ENCODE measurements at regions not wholly inside any gene's neighbourhood (a gene's known extent, or its start where the extent isn't known, plus 50 kb on each side); places are given as distances from the start of the nearest gene placed in this dataset.

- H3K36me3 Mint-ChIP-seq (ENCODE audit: low read depth) = no peaks in the 10 kb centered on the region
- no peak overlapping the region for H3K27ac Mint-ChIP-seq
- H3K9me3 Mint-ChIP-seq = no peaks in the 10 kb centered on the region
- H3K4me3 Mint-ChIP-seq = no peak overlapping the region
- H3K27me3 Mint-ChIP-seq = no peaks in the 10 kb centered on the region
- no peaks in the 10 kb centered on the region for H3K4me1 Mint-ChIP-seq (ENCODE audit: low read depth)
- intact Hi-C loops (cut with micrococcal nuclease) = no loop called here
Observed at GRCh38 chr17:70608193-70608592, 438.9 kb downstream of the KCNJ2 start.

GRCh38 chr17:70608957-70609356 lies 439.6 kb downstream of the KCNJ2 start:
- intact Hi-C loops (cut with micrococcal nuclease) = no loop called here
- no peaks in the 10 kb centered on the region for H3K9me3 Mint-ChIP-seq
- H3K4me3 Mint-ChIP-seq = no peak overlapping the region
- no peaks in the 10 kb centered on the region for H3K36me3 Mint-ChIP-seq (ENCODE audit: low read depth)
- H3K27me3 Mint-ChIP-seq = no peaks in the 10 kb centered on the region
- no peaks in the 10 kb centered on the region for H3K4me1 Mint-ChIP-seq (ENCODE audit: low read depth)
- no peak overlapping the region for H3K27ac Mint-ChIP-seq

GRCh38 chr17:70609566-70609965 lies 440.2 kb downstream of the KCNJ2 start:
- no peaks in the 10 kb centered on the region for H3K9me3 Mint-ChIP-seq
- no peaks in the 10 kb centered on the region for H3K27me3 Mint-ChIP-seq
- no peak overlapping the region for H3K27ac Mint-ChIP-seq
- H3K36me3 Mint-ChIP-seq (ENCODE audit: low read depth) = no peaks in the 10 kb centered on the region
- H3K4me1 Mint-ChIP-seq (ENCODE audit: low read depth) = no peaks in the 10 kb centered on the region
- intact Hi-C loops (cut with micrococcal nuclease) = no loop called here
- H3K4me3 Mint-ChIP-seq = no peak overlapping the region

- intact Hi-C loops (cut with micrococcal nuclease) = no loop called here
- no peaks in the 10 kb centered on the region for H3K4me1 Mint-ChIP-seq (ENCODE audit: low read depth)
Observed at GRCh38 chr17:70610161-70610560, 440.8 kb downstream of the KCNJ2 start.

DNA sequence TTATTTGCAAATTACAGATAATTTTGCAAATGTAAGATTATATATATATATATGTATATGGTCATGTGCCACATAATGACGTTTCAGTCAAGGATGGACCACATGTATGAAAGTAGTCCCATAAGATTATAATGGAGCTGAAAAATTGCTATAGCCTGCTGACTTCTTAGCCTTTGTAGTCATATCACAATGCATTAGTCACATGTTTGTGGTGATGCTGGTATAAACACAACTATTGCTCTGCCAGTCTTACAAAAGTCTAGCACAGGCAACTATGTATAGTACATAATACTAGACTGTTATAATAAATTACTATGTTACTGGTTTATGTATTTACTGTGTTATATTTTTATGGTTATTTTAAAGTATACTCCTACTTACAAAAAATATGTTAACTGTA lies 444.3 kb downstream of the KCNJ2 start:
- intact Hi-C loops (cut with micrococcal nuclease) = no loop called here
- Mint-ChIP-seq H3K27ac (no peak overlapping the region), H3K27me3 (peaks cover 3% of the 10 kb centered on the region), H3K36me3 (ENCODE audit: low read depth) (no peaks in the 10 kb centered on the region), H3K4me1 (ENCODE audit: low read depth) (no peaks in the 10 kb centered on the region), H3K9me3 (no peaks in the 10 kb centered on the region), H3K4me3 (no peak overlapping the region)

More at GRCh38 chr17:70610161-70610560, 440.8 kb downstream of the KCNJ2 start:
- Mint-ChIP-seq H3K36me3 (ENCODE audit: low read depth) (no peaks in the 10 kb centered on the region), H3K27ac (no peak overlapping the region), H3K27me3 (no peaks in the 10 kb centered on the region), H3K4me3 (no peak overlapping the region), H3K9me3 (no peaks in the 10 kb centered on the region)

DNA sequence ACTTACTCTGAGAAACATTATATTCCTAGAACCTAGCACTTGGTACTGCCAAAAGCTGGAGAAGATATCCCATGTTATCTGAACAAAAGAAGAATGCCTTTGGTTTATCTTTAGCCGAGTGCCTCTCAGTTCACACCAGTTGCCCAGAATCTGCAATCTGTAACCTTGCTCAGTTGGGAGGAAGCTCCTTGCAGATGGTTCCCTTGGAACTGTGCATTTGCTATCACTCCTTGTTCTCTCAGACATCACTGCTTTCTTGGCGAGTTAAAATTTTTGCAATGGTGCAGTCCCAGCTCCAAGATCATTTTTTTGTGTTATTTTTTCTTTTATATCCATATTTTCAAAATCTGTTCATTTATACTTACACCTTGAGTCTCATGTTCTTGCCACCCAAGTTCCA lies 446.5 kb downstream of the KCNJ2 start:
- intact Hi-C loops (cut with micrococcal nuclease) = no loop called here

DNA sequence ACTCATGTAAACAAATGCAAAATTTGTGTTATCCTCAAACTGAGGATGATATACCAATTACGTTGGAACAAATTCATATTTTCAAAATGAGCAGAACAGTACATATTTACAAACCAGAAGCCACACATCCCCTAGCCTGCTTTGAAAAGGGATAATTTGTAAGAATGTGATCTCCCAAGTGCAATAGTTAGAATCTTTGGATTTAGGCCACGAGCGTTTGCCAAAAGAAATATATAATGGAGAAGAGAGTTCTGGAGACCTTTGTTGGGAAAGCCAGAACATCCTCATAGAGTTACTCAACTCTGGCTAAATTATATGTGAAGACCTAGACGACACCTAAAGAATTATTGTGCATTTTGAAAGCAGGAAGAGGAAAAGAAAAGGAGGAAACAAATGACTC lies 449.3 kb downstream of the KCNJ2 start:
- peaks cover 8% of the 10 kb centered on the region for H3K4me1 Mint-ChIP-seq (ENCODE audit: low read depth)
- H3K27me3 Mint-ChIP-seq = peaks cover 4% of the 10 kb centered on the region
- intact Hi-C loops (cut with micrococcal nuclease) = no loop called here
- H3K36me3 Mint-ChIP-seq (ENCODE audit: low read depth) = no peaks in the 10 kb centered on the region
- H3K27ac Mint-ChIP-seq = no peak overlapping the region
- H3K9me3 Mint-ChIP-seq = no peaks in the 10 kb centered on the region
- no peak overlapping the region for H3K4me3 Mint-ChIP-seq

More for the DNA sequence above, 446.5 kb downstream of the KCNJ2 start:
- Mint-ChIP-seq H3K9me3 (no peaks in the 10 kb centered on the region), H3K27me3 (peaks cover 4% of the 10 kb centered on the region), H3K4me1 (ENCODE audit: low read depth) (no peaks in the 10 kb centered on the region), H3K36me3 (ENCODE audit: low read depth) (no peaks in the 10 kb centered on the region), H3K4me3 (no peak overlapping the region), H3K27ac (no peak overlapping the region)

DNA sequence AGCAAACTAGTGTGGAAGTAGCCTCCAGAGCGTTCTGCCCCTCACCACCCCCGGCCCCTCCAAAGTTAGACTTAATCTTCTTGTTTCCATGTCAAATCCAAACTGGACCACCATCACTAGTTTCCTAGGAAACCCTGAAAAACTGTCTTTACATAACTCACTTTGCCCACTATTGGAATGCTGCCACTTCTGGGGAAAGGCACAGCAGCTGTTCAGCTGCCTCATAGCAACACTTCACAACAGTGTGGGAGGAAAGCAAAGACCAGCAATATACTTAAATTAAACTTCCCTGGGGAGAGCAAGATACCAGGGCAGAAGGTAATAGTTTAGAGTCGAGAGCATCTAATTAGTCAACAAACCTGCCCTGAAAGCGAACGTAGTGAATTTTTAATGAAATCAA lies 452.2 kb downstream of the KCNJ2 start:
- H3K27me3 Mint-ChIP-seq = peaks cover 4% of the 10 kb centered on the region
- H3K36me3 Mint-ChIP-seq (ENCODE audit: low read depth) = no peaks in the 10 kb centered on the region
- H3K9me3 Mint-ChIP-seq = no peaks in the 10 kb centered on the region
- intact Hi-C loops (cut with micrococcal nuclease) = no loop called here
- H3K4me1 Mint-ChIP-seq (ENCODE audit: low read depth) = peaks cover 25% of the 10 kb centered on the region
- no peak overlapping the region for H3K27ac Mint-ChIP-seq
- H3K4me3 Mint-ChIP-seq = no peak overlapping the region

DNA sequence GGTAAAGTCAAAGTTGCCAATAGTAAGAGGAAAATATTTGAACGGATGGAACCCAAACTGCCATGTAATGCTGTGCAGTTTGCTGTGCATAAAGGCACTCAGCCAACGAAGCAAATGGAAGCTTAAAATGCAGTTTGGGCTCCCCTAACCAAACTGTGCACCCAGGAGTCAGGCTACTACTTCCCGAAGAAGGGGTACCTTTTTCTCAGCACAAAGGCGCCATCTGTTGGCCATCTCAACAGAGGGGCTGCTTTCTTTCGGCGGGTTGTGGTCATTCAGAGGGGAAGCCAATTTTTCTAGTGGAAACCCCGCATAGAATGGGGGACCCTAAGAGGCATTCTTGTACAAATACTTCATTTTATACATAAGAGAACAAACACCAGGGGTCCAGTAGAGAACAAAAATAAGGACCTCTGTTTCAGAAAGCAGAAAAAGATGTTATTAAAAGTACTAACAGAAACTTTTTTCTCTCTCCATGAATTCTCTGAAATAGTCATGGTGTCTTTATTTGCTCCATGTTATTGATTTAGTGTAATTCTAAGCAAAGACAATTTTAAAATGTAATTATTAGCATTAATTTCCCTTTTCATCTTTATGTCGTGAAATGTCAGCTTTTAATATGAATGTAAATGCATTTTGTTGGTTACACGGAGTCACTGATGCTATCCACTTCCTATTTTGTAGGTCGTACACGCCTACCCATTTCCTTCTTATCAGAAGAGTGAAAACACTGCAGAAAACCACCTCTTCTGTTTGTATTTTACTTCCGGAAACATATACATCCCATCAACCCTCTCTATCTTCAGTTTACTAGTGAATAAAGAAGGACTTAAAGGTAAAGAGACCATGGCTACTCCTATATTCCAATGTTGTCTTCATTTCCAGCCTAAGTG lies 453.3 kb downstream of the KCNJ2 start:
- H3K9me3 Mint-ChIP-seq = no peaks in the 10 kb centered on the region
- peaks cover 25% of the 10 kb centered on the region for H3K4me1 Mint-ChIP-seq (ENCODE audit: low read depth)
- intact Hi-C loops (cut with micrococcal nuclease) = no loop called here
- H3K4me3 Mint-ChIP-seq = no peak overlapping the region
- peak overlapping the region; percentile 76 for H3K27ac Mint-ChIP-seq
- H3K27me3 Mint-ChIP-seq = peaks cover 3% of the 10 kb centered on the region
- H3K36me3 Mint-ChIP-seq (ENCODE audit: low read depth) = no peaks in the 10 kb centered on the region

GRCh38 chr17:70624211-70624610 lies 454.9 kb downstream of the KCNJ2 start:
- H3K27ac Mint-ChIP-seq = peak overlapping the region; percentile 76
- no peaks in the 10 kb centered on the region for H3K36me3 Mint-ChIP-seq (ENCODE audit: low read depth)
- H3K27me3 Mint-ChIP-seq = no peaks in the 10 kb centered on the region
- H3K9me3 Mint-ChIP-seq = no peaks in the 10 kb centered on the region
- no peak overlapping the region for H3K4me3 Mint-ChIP-seq
- intact Hi-C loops (cut with micrococcal nuclease) = no loop called here
- peaks cover 25% of the 10 kb centered on the region for H3K4me1 Mint-ChIP-seq (ENCODE audit: low read depth)

- no peak overlapping the region for H3K27ac Mint-ChIP-seq
Observed at GRCh38 chr17:70629902-70630301, 460.6 kb downstream of the KCNJ2 start.

DNA sequence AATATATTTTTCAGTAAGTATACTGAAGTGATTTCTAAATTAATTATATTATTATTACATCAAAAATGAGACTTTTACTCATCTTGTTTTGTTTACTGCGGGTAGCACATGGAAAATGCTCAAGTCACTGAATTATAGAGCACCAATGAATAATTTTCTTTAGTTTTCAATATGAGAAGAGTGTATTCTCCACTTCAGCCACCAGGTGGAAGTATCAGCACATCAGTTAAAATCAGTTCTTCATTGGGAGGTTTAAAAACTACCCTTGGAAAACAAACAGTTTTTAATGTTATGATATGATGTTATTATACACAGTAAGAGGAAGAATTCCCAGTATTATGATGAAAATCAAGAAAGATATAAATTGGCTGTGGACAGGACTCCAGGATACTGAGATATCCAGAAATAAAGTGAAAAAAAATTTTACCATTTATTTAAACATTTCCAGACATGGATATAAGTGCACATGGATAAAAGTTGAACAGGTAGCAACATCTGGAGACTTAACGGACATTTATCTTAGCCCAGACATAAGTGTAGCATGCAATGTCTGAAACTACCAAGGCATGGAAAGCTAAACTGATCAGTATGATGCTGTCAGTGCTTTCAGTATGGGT lies 467.3 kb downstream of the KCNJ2 start:
- H3K36me3 Mint-ChIP-seq (ENCODE audit: low read depth) = no peaks in the 10 kb centered on the region

More at GRCh38 chr17:70629902-70630301, 460.6 kb downstream of the KCNJ2 start:
- H3K27me3 Mint-ChIP-seq = peaks cover 16% of the 10 kb centered on the region
- no peaks in the 10 kb centered on the region for H3K36me3 Mint-ChIP-seq (ENCODE audit: low read depth)
- peaks cover 22% of the 10 kb centered on the region for H3K4me1 Mint-ChIP-seq (ENCODE audit: low read depth)
- H3K4me3 Mint-ChIP-seq = no peak overlapping the region
- no peaks in the 10 kb centered on the region for H3K9me3 Mint-ChIP-seq
- intact Hi-C loops (cut with micrococcal nuclease) = loop anchor here (1.0 to 10.0 kb wide), 2 partner anchors 485 to 1061 kb away; no protein-coding TSS in a partner anchor

GRCh38 chr17:70642059-70642458 lies 472.7 kb downstream of the KCNJ2 start:
- no peak overlapping the region for H3K4me3 Mint-ChIP-seq

More for the DNA sequence above, 467.3 kb downstream of the KCNJ2 start:
- Mint-ChIP-seq H3K9me3 (no peaks in the 10 kb centered on the region), H3K4me1 (ENCODE audit: low read depth) (no peaks in the 10 kb centered on the region), H3K27me3 (peaks cover 15% of the 10 kb centered on the region), H3K4me3 (no peak overlapping the region), H3K27ac (no peak overlapping the region)
- intact Hi-C loops (cut with micrococcal nuclease) = loop anchor here (1.0 to 10.0 kb wide), 2 partner anchors 492 to 1904 kb away; no protein-coding TSS in a partner anchor

DNA sequence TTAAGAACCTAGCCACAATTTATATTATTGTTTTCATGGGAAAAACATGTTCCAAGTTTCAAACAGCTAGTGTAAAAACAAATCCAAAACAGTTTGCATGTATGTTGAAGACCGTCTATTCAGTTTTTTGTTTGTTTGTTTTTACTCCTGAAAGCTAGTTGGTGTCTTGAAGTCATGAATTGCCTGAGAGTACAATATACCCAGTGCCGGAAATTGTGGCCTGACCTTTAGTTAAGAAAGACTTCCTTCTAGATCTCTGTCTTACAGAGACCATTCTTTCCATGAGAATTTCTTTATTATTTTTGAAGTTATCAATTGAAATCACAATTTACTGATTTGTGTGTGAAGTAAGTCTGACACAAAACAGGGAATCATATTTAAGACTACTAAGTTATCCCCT lies 474.8 kb downstream of the KCNJ2 start:
- intact Hi-C loops (cut with micrococcal nuclease) = no loop called here
- Mint-ChIP-seq H3K9me3 (no peaks in the 10 kb centered on the region), H3K27me3 (no peaks in the 10 kb centered on the region)

More at GRCh38 chr17:70642059-70642458, 472.7 kb downstream of the KCNJ2 start:
- intact Hi-C loops (cut with micrococcal nuclease) = no loop called here
- H3K9me3 Mint-ChIP-seq = no peaks in the 10 kb centered on the region
- H3K27ac Mint-ChIP-seq = no peak overlapping the region
- H3K36me3 Mint-ChIP-seq (ENCODE audit: low read depth) = no peaks in the 10 kb centered on the region
- peaks cover 1% of the 10 kb centered on the region for H3K27me3 Mint-ChIP-seq
- no peaks in the 10 kb centered on the region for H3K4me1 Mint-ChIP-seq (ENCODE audit: low read depth)

More for the DNA sequence above, 474.8 kb downstream of the KCNJ2 start:
- H3K4me1 Mint-ChIP-seq (ENCODE audit: low read depth) = no peaks in the 10 kb centered on the region
- H3K4me3 Mint-ChIP-seq = no peak overlapping the region
- no peak overlapping the region for H3K27ac Mint-ChIP-seq
- H3K36me3 Mint-ChIP-seq (ENCODE audit: low read depth) = no peaks in the 10 kb centered on the region

Measured in dendritic cell treated with granulocyte-macrophage colony-stimulating factor and Interleukin-4, amounts not matched to agents 40 ng/mL and 50 ng/mL, for 4 days (primary cell).